ENCODE measurements at regions not wholly inside any gene's neighbourhood (a gene's known extent, or its start where the extent isn't known, plus 50 kb on each side); places are given as distances from the start of the nearest gene placed in this dataset.

- TF ChIP-seq TAF1 (IDR thresholded peaks at IDR 0.05; ENCODE audit: borderline replicate concordance, insufficient read depth, low read length) (no peak), POLR2AphosphoS5 (IDR thresholded peaks at IDR 0.05; ENCODE audit: low read depth, low read length) (no peak), SIN3A (IDR thresholded peaks at IDR 0.05; ENCODE audit: borderline replicate concordance, insufficient read depth, low read length) (no peak), FOXP2 (optimal IDR thresholded peaks at IDR 0.05; ENCODE audit: borderline replicate concordance, extremely low read depth, extremely low read length, insufficient read depth) (no peak), REST (IDR thresholded peaks at IDR 0.05; ENCODE audit: insufficient read depth in 1 of 2, low read depth in 2 of 2, low read length in 2 of 2) (no peak)
Observed at GRCh38 chr9:81877047-81877446, 51.2 kb upstream of the SPATA31D4 start.
